ENCODE measurements at regions not wholly inside any gene's neighbourhood (a gene's known extent, or its start where the extent isn't known, plus 50 kb on each side); places are given as distances from the start of the nearest gene placed in this dataset.
"Not testable (repeated sequence)": the region's sequence is repeated elsewhere in the genome, so short reads cannot be mapped to it uniquely, and the experiment has no call there.

- DNase-seq: no peak
Measured at GRCh38 chr16:65579050-65579449, 457.2 kb upstream of the CDH11 start.

- DNase-seq: no peak
Measured at GRCh38 chr16:65576631-65577030, 454.8 kb upstream of the CDH11 start.

DNA sequence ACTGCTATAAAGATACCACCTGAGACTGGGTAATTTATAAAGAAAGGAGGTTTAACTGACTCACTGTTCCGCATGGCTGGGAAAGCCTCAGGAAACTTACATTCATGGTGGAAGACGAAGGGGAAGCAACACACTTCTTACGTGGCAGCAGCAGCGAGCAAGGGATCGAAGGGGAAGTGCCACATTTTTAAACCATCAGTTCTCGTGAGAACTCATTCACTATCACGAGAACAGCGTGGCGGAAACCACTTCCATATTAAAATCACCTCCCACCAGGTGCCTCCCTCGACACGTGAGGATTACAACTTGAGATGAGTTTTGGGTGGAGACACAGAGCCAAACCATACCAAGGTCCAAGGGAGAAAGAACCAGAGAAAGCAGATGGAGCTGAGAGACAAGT is 454.3 kb upstream of the CDH11 start:
- DNase-seq: no peak

- no peak for DNase-seq
Measured at GRCh38 chr16:65574326-65574966, 452.6 kb upstream of the CDH11 start.

DNA sequence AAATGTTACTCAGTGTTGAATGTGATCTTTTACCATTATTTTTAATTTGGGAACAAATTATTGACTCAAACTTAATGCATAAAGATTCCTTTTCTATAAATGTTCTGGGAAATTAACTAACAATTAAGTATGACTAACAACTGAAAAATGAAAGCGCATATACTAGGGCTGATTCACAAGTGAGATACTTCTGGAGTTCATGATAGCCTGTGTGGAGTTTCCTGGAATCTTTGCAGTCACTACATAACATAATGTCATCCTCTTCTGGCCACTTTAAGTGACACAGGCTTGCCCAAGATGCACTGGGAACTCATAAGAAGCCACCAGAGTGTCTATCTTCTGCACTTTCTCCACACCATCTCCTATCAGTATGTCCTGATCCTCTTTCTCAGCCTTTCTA is 450.3 kb upstream of the CDH11 start:
- no peak for DNase-seq

- no peak for DNase-seq
Measured at GRCh38 chr16:65570261-65570660, 448.4 kb upstream of the CDH11 start.

DNA sequence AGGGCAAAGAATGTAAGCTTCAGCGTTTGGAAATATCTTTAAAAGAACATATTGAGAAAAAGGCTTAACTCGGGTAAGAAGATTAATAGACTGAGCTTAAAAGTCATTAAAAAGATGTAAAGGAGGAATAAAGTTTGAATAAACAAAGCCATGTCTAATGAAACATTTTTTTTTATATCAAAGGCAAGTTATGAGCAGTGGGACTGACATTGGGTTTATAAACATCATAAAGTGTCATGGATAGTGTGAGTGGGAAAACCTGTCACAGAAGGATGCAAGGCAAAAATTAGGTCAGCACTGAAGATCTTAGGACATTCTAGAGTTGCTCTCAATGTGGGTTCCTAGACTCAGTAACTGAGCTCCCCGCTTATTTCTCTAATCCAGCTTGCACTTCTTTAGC is 438.0 kb upstream of the CDH11 start:
- no peak for DNase-seq

DNA sequence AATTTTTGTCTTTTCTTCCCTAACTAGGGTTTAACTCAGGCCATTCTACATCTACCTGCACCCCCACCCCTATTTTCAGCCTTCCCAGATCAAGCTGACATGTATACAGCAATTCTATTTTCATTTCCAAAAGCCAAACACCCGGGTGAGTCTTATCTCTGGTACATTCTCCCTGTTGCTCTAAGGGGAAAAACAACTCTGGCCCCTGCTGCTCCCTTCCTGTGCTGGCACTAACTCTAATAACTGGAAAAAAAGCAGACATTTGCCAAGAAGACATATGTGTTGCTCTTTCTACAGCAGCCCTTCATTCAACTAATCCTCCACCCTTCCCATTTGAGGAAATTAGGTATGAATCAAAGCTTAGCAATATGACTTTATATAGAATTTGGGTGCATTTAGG is 427.8 kb upstream of the CDH11 start:
- not testable (repeated sequence) for DNase-seq

- DNase-seq: no peak
Measured at GRCh38 chr16:65548470-65548869, 426.6 kb upstream of the CDH11 start.

- DNase-seq: no peak
Measured at GRCh38 chr16:65547772-65548446, 426.0 kb upstream of the CDH11 start.

GRCh38 chr16:65546353-65546791 is 424.5 kb upstream of the CDH11 start:
- DNase-seq: no peak

DNA sequence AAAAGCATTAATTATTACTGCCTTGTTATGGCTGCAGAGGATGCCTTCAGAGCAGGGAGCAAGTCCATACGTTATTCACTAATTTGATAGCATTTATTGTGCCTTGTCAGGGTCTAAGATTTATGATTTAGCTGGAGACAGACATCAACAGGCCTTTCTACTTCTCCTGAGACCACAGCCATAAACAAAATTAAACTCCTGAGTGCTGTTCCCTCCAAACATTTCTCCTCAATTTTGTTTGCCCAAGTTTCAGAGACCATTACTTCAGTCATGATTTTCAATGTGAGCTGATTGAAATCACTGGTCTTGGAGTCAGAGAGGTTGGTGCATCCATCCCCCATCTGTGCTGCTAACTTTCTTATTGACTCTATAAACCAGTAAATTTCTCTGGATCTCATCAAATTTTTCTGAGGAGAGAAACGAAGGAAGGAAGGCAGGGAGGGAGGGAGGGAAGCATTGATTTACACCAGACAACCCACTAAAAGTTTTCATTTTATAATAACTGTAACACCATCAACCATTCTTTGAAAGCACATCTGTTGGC is 423.6 kb upstream of the CDH11 start:
- DNase-seq: no peak

- DNase-seq: no peak
Measured at GRCh38 chr16:65543781-65544740, 422.2 kb upstream of the CDH11 start.

- no peak for DNase-seq
Measured at GRCh38 chr16:65541646-65542045, 419.8 kb upstream of the CDH11 start.

GRCh38 chr16:65540901-65541300 is 419.0 kb upstream of the CDH11 start:
- DNase-seq: no peak

- no peak for DNase-seq
Measured at GRCh38 chr16:65538976-65539375, 417.1 kb upstream of the CDH11 start.

DNA sequence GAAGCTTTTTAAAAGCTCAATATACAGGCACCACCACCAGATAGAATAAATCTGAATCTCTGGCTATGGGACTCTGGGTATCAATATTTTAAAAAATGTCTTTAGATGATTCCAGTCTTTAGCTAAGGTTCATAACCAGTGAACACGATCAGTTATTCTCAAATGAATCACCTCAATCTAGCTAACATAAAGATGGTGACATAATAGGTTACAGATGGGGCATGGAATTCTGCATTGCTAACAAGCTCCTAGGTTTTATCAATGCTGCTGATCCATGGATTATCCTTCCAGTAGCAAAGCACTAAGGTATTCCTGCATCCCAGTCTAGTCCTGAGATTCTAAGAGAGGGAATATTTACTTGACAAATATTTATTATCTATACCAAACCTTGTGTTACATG is 415.5 kb upstream of the CDH11 start:
- DNase-seq: no peak

DNA sequence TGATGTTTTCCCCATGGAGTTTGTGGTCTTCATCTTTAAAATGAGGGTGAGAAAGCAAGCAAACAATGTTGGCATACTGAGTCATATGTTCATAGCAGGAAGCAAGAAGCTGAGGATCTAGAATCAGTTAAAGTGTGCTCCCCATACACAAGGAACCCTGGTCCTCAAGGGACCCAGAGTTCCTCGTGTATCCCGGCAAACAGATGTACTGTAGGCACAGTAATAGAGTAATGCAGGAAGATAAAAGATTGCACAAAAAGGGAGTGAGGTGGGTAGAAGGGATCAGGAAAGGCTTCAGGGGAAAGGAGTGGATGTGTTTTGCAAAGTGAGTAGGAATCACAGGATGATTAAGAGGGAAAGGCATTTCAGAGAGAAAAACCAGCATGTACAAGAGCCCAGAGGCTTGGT is 412.3 kb upstream of the CDH11 start:
- no peak for DNase-seq

DNA sequence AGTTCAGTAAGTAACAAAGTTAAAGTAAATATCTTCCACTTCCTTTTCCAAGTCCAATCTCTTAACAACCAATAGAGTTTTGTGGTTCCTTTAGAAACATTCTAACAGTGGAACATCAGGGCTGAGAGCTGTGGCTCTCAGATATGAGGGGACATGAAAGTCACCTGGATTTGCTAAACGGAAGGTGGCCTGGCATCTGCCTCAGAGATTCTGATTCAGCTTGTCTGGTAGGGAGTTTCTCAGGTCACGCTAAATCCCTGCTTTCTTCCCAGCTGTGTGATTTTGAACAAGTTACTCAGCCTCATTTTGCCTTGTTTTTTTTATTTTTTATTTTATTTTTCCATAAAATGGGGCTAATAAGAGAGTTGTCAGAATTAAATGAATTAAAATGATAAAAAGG is 411.0 kb upstream of the CDH11 start:
- DNase-seq: no peak

DNA sequence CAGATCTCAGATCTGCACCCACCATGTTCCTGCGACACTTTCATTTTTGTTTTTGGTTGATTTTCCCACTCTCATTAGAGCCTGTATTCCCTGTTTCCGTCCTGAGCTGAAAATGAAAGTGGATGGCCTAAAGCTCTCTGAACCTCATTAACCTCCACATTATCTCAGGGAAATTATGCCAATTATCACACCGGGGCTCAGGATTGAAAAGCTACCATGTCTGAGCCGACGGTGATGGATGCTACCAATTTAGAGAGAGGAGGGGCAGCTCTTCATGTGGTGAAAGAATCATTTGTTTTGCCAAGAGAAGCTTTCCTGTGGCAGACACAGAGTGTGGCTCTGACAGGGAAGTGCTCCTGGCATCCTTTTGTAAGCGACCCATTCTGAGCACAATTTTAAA is 410.4 kb upstream of the CDH11 start:
- DNase-seq: no peak

DNA sequence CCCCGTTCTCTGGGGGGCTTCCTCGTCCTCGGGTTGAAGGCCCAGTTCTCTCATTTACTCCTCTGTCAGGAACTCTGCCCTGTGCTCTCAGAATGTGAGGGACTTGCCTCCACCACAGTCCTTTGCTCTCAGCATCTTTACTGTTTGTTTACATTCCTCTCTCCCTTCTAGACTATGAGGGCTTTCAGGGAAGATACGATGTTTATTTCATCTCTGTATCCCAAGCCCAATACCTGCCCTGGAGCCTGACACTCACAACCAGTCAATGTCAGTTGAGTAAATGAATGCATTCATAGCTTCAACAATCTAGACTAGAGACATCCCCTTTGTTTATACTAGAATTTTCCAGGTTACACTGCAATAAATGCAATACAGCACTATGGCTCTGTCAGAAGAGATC is 409.6 kb upstream of the CDH11 start:
- DNase-seq: no peak

DNA sequence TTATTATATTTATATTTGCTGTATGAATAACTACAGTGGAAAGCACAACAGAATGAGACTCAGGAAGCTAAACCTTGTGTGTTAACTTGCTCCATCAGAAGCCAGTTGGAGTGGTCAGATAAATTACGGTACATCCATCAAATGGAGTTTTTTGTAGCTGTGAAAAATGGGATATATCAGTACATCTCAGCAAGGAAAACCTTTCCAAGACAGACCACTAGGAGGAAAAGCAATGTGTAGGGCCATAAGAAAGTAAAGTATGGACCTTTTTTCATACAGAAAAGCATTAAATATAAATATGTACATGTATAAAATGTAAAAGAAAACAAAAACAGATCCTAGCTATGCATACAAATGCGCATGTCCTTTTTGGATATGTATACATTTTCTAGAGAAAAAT is 403.8 kb upstream of the CDH11 start:
- no peak for DNase-seq

- no peak for DNase-seq
Measured at GRCh38 chr16:65524997-65525396, 403.1 kb upstream of the CDH11 start.
